HG03159 (cell line): ENCODE measurements at regions not wholly inside any gene's neighbourhood (a gene's known extent, or its start where the extent isn't known, plus 50 kb on each side); places are given as distances from the start of the nearest gene placed in this dataset.

Experiments
- ATAC-seq: cut with Tn5 transposase; IDR thresholded peaks from one replicate; pipeline ENCODE4 v1.9.1; 2021; ENCODE audit warnings: mild to moderate bottlenecking, moderate library complexity; ENCODE audit not compliant: unreplicated experiment

GRCh38 chr9:109940561-109940960 lies 160.6 kb downstream of the PALM2AKAP2 start:
- ATAC-seq, result no peak

- no peak for ATAC-seq
Measured at GRCh38 chr9:109941771-109942170, 161.8 kb downstream of the PALM2AKAP2 start.

GRCh38 chr9:109945573-109945972 lies 165.6 kb downstream of the PALM2AKAP2 start:
- ATAC-seq, result no peak

GRCh38 chr9:109948453-109948852 lies 168.5 kb downstream of the PALM2AKAP2 start:
- no peak for ATAC-seq

DNA sequence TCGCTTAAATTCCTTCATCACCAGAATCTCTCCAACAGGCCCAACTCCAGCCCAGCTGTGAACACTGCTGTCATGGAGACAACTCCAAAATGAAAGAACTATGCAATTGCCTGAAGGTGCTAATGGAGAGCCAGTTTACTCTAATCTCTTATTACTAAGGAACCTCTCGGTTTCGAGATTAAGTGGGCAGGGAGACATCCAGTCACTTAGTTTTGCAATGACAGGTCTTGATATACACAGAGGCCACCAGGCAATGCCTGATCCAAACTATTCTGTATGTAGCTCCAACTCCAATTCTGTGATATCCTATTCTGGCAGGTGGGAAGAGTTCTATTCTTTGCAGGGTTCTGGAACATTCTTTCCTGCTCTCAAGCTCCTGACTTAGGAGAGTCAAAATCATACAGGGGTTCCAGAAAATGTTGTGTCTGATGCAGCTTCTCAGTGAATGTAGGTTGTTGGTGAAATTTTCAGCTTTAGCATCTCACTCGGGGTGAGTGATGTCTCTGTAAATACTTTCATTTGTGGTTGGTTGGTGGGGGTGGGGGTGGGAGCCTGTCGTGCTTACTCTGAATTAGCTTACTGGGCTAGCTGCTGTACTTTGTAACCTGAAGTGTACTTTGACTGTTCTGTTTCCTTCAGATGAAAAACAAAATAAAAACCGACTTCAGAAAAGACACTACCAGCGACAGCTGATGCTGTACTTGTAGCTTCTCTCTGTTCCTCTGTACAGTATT lies 170.9 kb downstream of the PALM2AKAP2 start:
- peak; percentile 48 for ATAC-seq

- no peak for ATAC-seq
Measured at GRCh38 chr9:109953300-109953699, 173.3 kb downstream of the PALM2AKAP2 start.

DNA sequence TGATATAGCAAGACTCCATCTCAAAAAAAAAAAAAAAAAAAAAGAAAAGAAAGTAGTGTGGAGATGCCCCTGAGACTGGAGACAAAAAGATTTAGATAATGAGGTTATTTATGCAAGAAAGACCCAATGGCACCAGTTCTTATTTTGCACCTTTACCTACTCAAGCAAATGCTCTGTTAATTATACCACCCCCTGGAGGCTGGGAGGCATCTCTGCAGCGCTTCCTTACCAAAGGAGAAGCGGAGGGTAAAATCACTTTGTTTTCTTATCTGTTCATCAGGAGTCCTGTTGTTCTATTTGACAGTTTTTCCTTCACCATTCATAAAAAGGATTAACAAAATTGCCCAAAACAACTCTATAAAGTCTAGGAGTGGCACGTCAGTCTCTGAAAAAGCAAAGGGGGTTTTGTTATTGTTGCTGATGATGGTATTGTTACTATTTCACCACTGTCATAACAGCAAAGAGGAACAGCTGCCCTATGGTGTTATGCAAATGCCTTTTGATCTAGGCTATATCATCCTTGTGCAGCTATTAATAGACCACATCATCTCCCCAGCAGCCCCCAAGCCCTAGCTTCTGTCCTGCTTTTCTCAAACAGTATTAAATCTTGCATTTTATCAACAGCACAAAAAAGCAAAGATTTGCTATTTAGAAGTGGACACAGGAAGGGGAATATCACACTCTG lies 174.0 kb downstream of the PALM2AKAP2 start:
- ATAC-seq, result no peak

DNA sequence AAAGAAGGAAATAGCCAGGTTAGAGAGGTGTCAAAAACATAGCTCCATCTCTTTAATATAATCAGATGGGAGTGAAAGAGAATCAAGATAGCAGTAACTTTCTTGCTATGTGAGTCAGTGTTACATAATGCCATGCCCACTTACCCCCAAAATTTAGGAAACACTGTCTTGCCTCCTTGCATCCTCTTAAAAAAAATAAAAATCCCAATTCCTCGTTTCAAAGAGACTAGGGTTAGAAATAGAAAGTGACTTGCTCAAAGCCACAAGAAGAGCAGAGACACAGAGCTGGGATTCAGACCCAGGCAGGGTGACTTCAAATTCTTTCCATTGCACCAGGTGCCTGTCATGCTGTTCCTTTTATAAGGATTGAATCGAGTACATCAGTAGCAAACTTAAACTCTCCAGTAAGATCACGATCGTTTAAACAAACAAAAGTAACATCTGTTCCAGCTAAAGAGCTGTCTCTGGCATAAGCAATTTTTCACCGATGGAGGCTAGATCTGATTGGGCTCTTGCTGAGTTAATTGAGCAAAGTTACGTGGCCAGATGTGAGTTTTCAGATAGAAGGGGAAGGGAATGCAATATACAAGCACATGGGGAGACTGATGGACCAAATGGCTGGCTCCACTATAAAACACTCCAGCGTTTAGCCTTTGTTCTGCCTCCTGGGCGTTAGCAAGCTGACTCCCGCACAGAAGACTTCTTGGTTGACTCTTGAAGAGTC lies 176.9 kb downstream of the PALM2AKAP2 start:
- no peak for ATAC-seq

GRCh38 chr9:109959679-109960078 lies 179.7 kb downstream of the PALM2AKAP2 start:
- ATAC-seq, result no peak

- no peak for ATAC-seq
Measured at GRCh38 chr9:109961626-109962025, 181.6 kb downstream of the PALM2AKAP2 start.

GRCh38 chr9:109962215-109962614 lies 182.2 kb downstream of the PALM2AKAP2 start:
- no peak for ATAC-seq

GRCh38 chr9:109963079-109963478 lies 183.1 kb downstream of the PALM2AKAP2 start:
- no peak for ATAC-seq

DNA sequence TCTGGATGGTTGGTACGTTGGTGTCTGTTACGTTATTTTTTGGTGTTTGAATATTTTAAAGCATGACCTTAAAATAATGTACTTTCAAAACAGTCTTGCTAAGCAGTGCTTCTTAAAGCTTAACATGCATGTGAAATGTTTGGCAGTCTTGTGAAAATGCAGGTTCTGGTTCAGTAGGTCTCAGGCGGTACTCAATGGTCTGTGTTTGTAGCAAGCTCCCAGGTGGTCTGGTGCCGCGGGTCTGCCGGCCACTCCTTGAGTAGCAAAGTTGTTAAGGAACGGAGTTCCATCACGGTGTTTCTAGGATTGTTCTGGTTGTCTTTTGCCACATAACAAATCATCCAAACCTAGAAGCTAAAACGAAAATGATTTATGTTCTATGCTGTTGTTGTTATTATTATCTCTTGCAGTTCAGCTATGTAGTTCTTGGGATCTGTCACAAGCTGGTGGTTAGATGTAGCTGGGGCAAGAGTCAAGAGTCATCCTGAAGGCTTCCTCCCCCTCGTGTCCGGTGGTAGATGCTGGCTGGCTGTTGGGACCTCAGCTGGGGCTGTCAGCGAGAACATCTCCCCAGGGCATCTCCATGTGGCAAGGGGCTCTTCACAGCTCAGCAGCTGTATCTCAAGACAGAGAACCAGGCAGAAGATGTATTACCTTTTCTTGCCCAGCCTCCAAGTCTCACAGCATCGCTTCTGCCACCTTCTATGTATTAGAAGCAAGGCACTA lies 186.8 kb downstream of the PALM2AKAP2 start:
- ATAC-seq, result peak; percentile 38

DNA sequence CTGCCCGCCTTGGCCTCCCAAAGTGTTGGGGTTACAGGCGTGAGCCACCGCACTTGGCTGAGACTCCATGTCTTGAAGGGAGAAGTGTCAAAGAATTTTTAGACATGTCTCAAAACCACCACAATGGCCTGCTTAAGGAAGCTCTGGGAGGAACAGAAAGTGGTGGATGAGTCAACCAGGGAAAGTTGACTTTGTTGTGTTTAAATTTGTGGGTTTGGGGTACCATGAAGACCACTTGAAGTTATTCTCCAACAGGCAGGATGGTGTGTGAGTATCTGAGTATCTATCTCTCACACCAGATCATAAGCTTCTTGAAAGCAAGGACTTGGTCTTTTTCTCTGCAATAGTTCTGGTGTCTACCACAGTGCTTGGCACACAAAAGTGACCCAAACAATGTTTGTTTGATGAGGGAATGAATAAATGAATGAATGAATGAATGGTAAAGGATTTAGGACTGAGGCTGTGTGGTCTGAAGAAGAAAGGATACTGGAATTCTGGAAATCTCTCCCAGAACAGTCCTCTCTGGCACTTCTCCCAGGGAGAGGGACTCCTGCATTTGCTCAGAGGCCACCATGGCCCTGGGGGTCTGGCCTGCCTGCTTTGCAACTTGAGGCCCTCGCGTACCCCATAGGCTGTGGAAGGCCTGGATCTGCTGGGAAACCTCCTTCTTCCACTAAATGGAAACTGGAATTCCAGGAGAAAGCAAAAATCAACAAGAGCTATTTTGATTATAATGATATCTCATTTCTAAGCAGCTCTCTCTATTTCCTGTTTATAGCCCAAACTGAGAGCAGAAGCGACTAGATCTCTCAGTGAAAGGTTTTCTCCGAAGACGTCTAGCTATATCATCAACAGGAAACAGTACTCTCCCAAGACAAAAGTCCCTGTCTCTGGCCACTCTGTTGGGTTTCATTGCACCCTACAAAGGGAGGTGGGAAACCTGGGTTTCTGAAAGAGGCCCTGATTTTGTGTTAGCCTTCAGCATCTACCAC lies 187.9 kb downstream of the PALM2AKAP2 start:
- peak; percentile 29 for ATAC-seq

- no peak for ATAC-seq
Measured at GRCh38 chr9:109969011-109969410, 189.0 kb downstream of the PALM2AKAP2 start.

DNA sequence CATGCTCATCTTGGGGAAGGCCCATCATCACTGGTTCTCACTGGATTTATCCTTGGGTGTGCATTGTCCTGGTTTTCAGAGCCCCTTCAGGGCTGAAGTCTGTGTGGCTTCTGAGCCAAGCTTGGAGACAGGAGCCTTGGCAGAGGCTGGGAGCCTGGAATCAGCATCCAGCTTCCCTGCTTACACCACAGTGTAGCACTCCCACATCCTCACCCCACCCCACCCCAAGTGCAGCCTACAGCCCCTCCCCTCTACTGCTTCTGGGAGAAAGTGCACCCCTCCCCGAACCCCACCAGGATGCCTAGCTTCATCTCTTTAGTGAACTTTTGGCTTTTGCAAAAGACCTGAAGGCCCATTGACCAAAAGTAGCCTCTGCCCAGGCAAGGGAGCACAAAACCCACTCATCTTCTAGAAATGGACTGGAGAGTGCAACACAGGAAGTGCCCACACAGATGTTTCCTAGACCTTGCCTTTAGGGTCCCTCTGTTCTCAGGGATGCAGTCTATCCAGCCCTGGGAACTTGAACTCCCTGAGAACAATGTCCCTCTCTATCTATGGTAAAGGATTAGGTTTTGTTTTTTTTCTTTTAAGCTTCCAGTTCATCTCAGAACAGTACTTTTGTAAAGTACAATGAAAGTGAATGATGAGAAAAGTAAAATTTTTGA lies 189.7 kb downstream of the PALM2AKAP2 start:
- ATAC-seq, result no peak

GRCh38 chr9:109971226-109971625 lies 191.2 kb downstream of the PALM2AKAP2 start:
- no peak for ATAC-seq

DNA sequence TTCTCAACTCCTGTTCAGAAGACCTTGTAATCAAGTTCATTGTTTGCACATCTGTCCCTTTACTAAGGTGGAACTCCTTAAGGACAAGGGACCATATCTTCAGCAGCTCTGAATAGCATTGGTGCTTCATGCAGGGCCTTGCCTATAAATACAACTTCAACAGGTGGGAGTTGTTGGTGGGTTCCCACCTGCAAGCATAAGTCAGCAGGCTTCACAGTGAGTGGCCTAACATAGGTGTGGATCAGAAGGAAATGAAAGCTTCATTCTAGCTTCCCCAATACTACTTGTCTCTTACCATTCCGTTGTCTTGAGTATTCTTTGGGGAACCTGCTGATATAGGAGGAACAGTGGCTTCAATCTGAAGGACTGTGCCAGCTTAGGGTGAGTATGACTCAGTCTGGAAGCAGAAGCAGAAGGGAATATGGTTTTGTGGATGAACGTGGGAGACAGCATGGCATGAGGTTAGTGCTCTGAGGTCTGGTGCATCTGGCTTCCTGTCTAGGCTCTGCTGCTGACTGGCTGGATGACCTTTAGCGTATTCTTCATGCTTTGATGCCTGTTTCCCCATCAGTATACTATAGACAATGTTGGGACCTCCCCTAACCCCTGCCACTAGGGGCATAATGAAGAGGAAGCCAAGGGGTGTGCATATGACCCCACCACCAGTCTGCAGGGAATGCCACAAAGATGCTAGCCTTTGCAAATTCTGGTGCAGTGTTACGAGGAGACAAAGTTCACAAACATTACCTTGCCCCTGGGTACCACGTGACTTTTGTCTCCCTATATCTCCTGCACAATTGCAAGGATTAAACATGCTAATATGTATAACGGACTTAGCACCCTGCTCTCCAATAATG lies 192.3 kb downstream of the PALM2AKAP2 start:
- peak; percentile 55 for ATAC-seq
